22Rv1 (cell line): ENCODE measurements at regions not wholly inside any gene's neighbourhood (a gene's known extent, or its start where the extent isn't known, plus 50 kb on each side); places are given as distances from the start of the nearest gene placed in this dataset.
"Not testable (repeated sequence)": the region's sequence is repeated elsewhere in the genome, so short reads cannot be mapped to it uniquely, and the experiment has no call there.

ENCODE experiments used
- H3K27ac ChIP-seq: fragments of 450-650 bp; 2 replicates; pipeline ENCODE4 v1.5.1; 2017
- CTCF ChIP-seq: fragments of 450-650 bp; IDR thresholded peaks from 2 replicates; pipeline ENCODE4 v1.5.1; 2017; ENCODE audit warnings: mild to moderate bottlenecking
- ZFX ChIP-seq: fragments of 450-650 bp; IDR thresholded peaks from 2 replicates; pipeline ENCODE4 v1.6.1; 2017; ENCODE audit warnings: antibody characterized with exemption, borderline replicate concordance

GRCh38 chr12:131283191-131283861, 329.6 kb downstream of the ADGRD1 start:
- H3K27ac ChIP-seq: no peak overlapping the region
- TF ChIP-seq CTCF: no peak
- TF ChIP-seq ZFX: no peak

GRCh38 chr12:131283862-131284825, 330.4 kb downstream of the ADGRD1 start:
- not testable (repeated sequence) for H3K27ac ChIP-seq

GRCh38 chr12:131284954-131285904, 331.5 kb downstream of the ADGRD1 start:
- not testable (repeated sequence) for H3K27ac ChIP-seq

GRCh38 chr12:131285905-131286295, 332.2 kb downstream of the ADGRD1 start:
- H3K27ac ChIP-seq: not testable (repeated sequence)

- not testable (repeated sequence) for H3K27ac ChIP-seq
Measured at GRCh38 chr12:131286301-131286700, 332.6 kb downstream of the ADGRD1 start.

- H3K27ac ChIP-seq: no peak overlapping the region
- TF ChIP-seq ZFX: no peak
- no peak for TF ChIP-seq CTCF
Measured at GRCh38 chr12:131287015-131287937, 333.6 kb downstream of the ADGRD1 start.

- TF ChIP-seq ZFX (no peak), CTCF (no peak)
- H3K27ac ChIP-seq: no peak overlapping the region
Measured at GRCh38 chr12:131287938-131288764, 334.4 kb downstream of the ADGRD1 start.

- not testable (repeated sequence) for H3K27ac ChIP-seq
Measured at GRCh38 chr12:131288765-131289695, 335.3 kb downstream of the ADGRD1 start.

GRCh38 chr12:131289807-131290206, 336.1 kb downstream of the ADGRD1 start:
- H3K27ac ChIP-seq: not testable (repeated sequence)
